ENCODE measurements at regions not wholly inside any gene's neighbourhood (a gene's known extent, or its start where the extent isn't known, plus 50 kb on each side); places are given as distances from the start of the nearest gene placed in this dataset.
"Not testable (repeated sequence)": the region's sequence is repeated elsewhere in the genome, so short reads cannot be mapped to it uniquely, and the experiment has no call there.

DNA sequence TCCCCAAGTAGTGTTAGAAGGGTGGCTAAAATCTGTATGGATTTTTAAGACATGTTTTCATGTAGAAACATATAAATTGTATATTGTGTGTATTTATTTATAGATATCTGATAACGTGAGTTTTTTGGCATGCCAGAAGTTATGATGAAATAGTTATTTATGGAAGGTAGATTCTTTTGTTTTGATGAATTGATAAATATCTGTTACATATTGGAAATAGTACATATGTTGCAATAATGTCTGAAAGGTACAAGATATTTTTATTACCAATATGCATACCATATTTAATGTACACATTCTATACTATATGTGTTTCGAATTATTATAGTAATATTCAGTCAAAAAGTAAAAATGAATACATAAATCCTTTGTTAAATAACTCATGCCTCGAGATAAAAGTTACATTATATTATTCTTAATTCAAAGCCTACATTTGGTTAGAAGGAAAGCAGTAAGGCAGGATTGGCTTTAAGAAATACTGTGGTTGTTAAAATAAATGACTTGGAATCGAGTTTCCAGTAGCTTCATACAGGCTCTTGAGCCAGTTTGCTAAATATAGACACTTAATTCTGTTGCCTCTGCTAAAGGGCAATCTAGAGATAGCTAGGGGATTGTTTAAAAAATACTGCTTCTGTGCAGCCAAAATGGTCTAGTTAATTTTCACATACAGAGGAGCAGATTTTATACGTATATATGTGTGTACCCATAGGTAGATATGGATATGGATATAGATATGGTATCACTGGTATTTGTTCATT lies 1175.1 kb upstream of the B3GALT2 start:
- Histone ChIP-seq H3K9me3 (ENCODE audit: control insufficient read depth in 1 of 2, low read length in 2 of 2) (no peaks in the 10 kb centered on the region), H3K4me1 (ENCODE audit: control insufficient read depth in 1 of 2, insufficient read depth in 2 of 2, low read length in 2 of 2) (no peaks in the 10 kb centered on the region), H3K27ac (ENCODE audit: low read length) (no peak overlapping the region), H3K27me3 (ENCODE audit: low read depth, low read length) (no peaks in the 10 kb centered on the region), H3K4me3 (ENCODE audit: low read depth in 1 of 2, low read length in 2 of 2) (no peak overlapping the region), H3K36me3 (ENCODE audit: control insufficient read depth in 1 of 2, insufficient read depth in 2 of 2, low read length in 2 of 2) (no peaks in the 10 kb centered on the region)

DNA sequence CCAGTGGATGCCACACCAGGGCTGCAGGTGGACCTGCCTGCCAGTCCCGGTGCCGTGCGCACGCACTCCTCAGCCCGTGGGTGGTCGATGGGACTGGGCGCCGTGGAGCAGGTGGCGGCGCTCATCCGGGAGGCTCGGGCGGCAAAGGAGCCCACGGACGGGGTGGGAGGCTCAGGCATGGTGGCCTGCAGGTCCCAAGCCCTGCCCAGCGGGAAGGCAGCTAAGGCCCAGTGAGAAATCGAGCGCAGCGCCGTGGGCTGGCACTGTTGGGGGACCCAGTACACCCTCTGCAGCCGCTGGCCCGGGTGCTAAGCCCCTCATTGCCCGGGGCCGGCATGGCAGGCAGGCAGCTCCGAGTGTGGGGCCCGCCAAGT lies 1171.8 kb upstream of the B3GALT2 start:
- H3K9me3 ChIP-seq (ENCODE audit: control insufficient read depth in 1 of 2, low read length in 2 of 2): no peaks in the 10 kb centered on the region

DNA sequence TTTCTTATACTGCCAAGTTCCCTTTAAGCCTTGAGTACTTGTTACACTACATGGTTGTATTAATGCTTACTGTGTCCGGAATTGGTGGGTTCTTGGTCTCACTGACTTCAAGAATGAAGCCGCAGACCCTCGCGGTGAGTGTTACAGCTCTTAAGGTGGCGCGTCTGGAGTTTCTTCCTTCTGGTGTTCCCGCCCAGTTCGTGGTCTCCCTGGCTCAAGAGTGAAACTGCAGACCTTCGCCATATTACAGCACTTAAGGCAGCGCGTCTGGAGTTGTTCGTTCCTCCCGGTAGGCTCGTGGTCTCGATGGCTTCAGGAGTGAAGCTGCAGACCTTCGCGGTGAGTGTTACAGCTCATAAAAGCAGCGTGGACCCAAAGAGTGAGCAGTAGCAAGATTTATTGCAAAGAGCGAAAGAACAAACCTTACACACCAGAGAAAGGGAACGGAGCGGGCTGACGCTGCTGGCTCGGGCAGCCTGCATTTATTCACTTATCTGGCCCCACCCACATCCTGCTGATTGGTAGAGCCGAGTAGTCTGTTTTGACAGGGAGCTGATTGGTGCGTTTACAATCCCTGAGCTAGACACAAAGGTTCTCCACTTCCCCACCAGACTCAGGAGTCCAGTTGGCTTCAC lies 1171.3 kb upstream of the B3GALT2 start:
- H3K4me3 ChIP-seq (ENCODE audit: low read depth in 1 of 2, low read length in 2 of 2); H3K36me3 ChIP-seq (ENCODE audit: control insufficient read depth in 1 of 2, insufficient read depth in 2 of 2, low read length in 2 of 2); H3K27me3 ChIP-seq (ENCODE audit: low read depth, low read length); H3K4me1 ChIP-seq (ENCODE audit: control insufficient read depth in 1 of 2, insufficient read depth in 2 of 2, low read length in 2 of 2); H3K27ac ChIP-seq (ENCODE audit: low read length); H3K9me3 ChIP-seq (ENCODE audit: control insufficient read depth in 1 of 2, low read length in 2 of 2): not testable (repeated sequence)

More for the DNA sequence above, 1171.8 kb upstream of the B3GALT2 start:
- no peaks in the 10 kb centered on the region for H3K36me3 ChIP-seq (ENCODE audit: control insufficient read depth in 1 of 2, insufficient read depth in 2 of 2, low read length in 2 of 2)
- no peak overlapping the region for H3K4me3 ChIP-seq (ENCODE audit: low read depth in 1 of 2, low read length in 2 of 2)
- no peak overlapping the region for H3K27ac ChIP-seq (ENCODE audit: low read length)
- H3K27me3 ChIP-seq (ENCODE audit: low read depth, low read length): no peaks in the 10 kb centered on the region
- no peaks in the 10 kb centered on the region for H3K4me1 ChIP-seq (ENCODE audit: control insufficient read depth in 1 of 2, insufficient read depth in 2 of 2, low read length in 2 of 2)

DNA sequence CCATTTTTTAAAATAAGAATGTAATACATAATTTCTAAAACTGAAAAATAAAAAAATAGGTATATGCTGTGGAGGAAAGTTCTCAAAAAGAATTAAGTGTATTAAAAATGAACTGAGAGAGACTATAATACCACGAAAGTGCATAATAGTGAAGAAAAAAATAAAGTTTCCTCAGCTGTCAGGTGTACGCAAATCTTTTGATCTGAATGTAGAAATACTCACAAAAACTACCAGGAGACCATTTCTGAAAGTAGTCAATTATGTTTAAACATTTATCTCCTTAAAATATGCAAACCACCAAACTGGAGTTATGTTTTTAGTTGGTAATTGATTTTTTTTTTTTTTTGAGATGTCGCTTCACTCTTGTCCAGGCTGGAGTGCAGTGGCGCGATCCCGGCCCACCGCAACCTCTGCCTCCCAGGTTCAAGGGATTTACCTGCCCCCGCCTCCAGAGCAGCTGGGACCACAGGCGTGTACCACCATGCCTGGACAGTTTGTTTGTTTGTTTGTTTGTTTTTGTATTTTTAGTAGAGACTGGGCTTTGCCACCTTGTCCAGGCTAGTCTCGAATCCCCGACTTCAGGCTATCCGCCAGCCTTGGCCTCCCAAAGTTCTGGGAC lies 1169.2 kb upstream of the B3GALT2 start:
- Histone ChIP-seq H3K4me3 (ENCODE audit: low read depth in 1 of 2, low read length in 2 of 2) (no peak overlapping the region), H3K9me3 (ENCODE audit: control insufficient read depth in 1 of 2, low read length in 2 of 2) (no peaks in the 10 kb centered on the region), H3K27me3 (ENCODE audit: low read depth, low read length) (no peaks in the 10 kb centered on the region), H3K4me1 (ENCODE audit: control insufficient read depth in 1 of 2, insufficient read depth in 2 of 2, low read length in 2 of 2) (no peaks in the 10 kb centered on the region), H3K27ac (ENCODE audit: low read length) (no peak overlapping the region), H3K36me3 (ENCODE audit: control insufficient read depth in 1 of 2, insufficient read depth in 2 of 2, low read length in 2 of 2) (no peaks in the 10 kb centered on the region)

GRCh38 chr1:194353121-194353520 lies 1166.7 kb upstream of the B3GALT2 start:
- no peaks in the 10 kb centered on the region for H3K36me3 ChIP-seq (ENCODE audit: control insufficient read depth in 1 of 2, insufficient read depth in 2 of 2, low read length in 2 of 2)
- no peaks in the 10 kb centered on the region for H3K9me3 ChIP-seq (ENCODE audit: control insufficient read depth in 1 of 2, low read length in 2 of 2)
- H3K4me3 ChIP-seq (ENCODE audit: low read depth in 1 of 2, low read length in 2 of 2): no peak overlapping the region

GRCh38 chr1:194347200-194347599 lies 1160.8 kb upstream of the B3GALT2 start:
- Histone ChIP-seq H3K27ac (ENCODE audit: low read length) (no peak overlapping the region), H3K4me1 (ENCODE audit: control insufficient read depth in 1 of 2, insufficient read depth in 2 of 2, low read length in 2 of 2) (no peaks in the 10 kb centered on the region), H3K4me3 (ENCODE audit: low read depth in 1 of 2, low read length in 2 of 2) (no peak overlapping the region), H3K9me3 (ENCODE audit: control insufficient read depth in 1 of 2, low read length in 2 of 2) (no peaks in the 10 kb centered on the region), H3K36me3 (ENCODE audit: control insufficient read depth in 1 of 2, insufficient read depth in 2 of 2, low read length in 2 of 2) (no peaks in the 10 kb centered on the region), H3K27me3 (ENCODE audit: low read depth, low read length) (no peaks in the 10 kb centered on the region)

More at GRCh38 chr1:194353121-194353520, 1166.7 kb upstream of the B3GALT2 start:
- H3K27me3 ChIP-seq (ENCODE audit: low read depth, low read length): no peaks in the 10 kb centered on the region
- H3K4me1 ChIP-seq (ENCODE audit: control insufficient read depth in 1 of 2, insufficient read depth in 2 of 2, low read length in 2 of 2): no peaks in the 10 kb centered on the region
- H3K27ac ChIP-seq (ENCODE audit: low read length): no peak overlapping the region

DNA sequence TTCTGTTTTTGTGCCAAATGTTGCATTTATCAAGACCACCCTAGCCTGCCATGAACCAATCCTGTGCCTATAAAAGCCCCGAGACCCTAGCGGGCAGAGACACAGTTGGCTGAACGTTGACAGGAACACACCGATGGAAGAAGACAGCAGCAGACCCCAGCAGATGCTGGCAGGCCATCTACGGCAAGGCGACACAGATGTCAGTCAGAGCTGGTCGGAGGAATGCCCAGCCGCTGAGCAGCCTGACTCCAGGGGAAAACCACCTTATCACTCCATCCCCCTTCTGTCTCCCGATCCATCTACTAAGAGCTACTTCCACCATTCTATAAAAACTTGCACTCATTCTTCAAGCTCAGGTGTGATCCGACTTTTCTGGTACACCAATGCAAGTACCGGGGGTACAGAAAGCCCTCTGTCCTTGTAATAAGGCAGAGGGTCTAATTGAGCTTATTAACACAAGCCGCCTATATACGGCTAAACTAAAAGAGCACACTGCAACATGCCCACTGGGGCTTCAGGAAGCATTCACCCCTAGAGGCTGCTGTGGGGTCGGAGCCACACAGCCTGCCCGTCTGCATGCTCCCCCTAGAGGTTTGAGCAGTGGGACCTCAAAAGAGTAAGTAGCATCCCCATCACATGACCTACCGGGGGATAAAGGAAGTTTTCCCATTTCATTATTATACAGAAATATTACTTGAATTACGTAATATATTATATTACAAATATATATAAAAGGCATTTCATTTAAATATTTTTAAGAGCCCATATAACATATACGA lies 1156.3 kb upstream of the B3GALT2 start:
- Histone ChIP-seq H3K9me3 (ENCODE audit: control insufficient read depth in 1 of 2, low read length in 2 of 2) (no peaks in the 10 kb centered on the region), H3K27me3 (ENCODE audit: low read depth, low read length) (no peaks in the 10 kb centered on the region), H3K4me3 (ENCODE audit: low read depth in 1 of 2, low read length in 2 of 2) (no peak overlapping the region), H3K36me3 (ENCODE audit: control insufficient read depth in 1 of 2, insufficient read depth in 2 of 2, low read length in 2 of 2) (no peaks in the 10 kb centered on the region), H3K27ac (ENCODE audit: low read length) (no peak overlapping the region), H3K4me1 (ENCODE audit: control insufficient read depth in 1 of 2, insufficient read depth in 2 of 2, low read length in 2 of 2) (no peaks in the 10 kb centered on the region)

DNA sequence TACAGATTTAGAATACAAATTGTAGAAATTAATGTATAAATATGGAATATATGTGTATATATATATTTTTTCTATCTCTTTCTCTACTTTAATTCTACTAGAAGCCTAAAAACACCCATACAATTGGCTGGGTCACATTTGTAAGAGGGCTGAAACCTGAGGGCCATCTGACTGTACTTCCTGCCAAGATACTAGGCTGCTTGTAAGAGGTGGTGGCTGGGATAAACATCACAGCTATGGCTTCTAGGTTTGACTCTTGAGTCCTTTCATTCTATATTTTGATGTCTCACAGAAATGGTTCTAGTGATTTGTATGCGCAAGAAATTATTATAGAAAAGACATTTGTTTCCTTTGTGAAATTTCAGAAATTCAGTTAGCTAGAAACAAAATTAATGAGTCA lies 1155.2 kb upstream of the B3GALT2 start:
- no peak overlapping the region for H3K4me3 ChIP-seq (ENCODE audit: low read depth in 1 of 2, low read length in 2 of 2)
- H3K36me3 ChIP-seq (ENCODE audit: control insufficient read depth in 1 of 2, insufficient read depth in 2 of 2, low read length in 2 of 2): no peaks in the 10 kb centered on the region
- no peaks in the 10 kb centered on the region for H3K4me1 ChIP-seq (ENCODE audit: control insufficient read depth in 1 of 2, insufficient read depth in 2 of 2, low read length in 2 of 2)
- H3K27ac ChIP-seq (ENCODE audit: low read length): no peak overlapping the region
- no peaks in the 10 kb centered on the region for H3K9me3 ChIP-seq (ENCODE audit: control insufficient read depth in 1 of 2, low read length in 2 of 2)
- H3K27me3 ChIP-seq (ENCODE audit: low read depth, low read length): no peaks in the 10 kb centered on the region

- Histone ChIP-seq H3K9me3 (ENCODE audit: control insufficient read depth in 1 of 2, low read length in 2 of 2) (no peaks in the 10 kb centered on the region), H3K4me1 (ENCODE audit: control insufficient read depth in 1 of 2, insufficient read depth in 2 of 2, low read length in 2 of 2) (no peaks in the 10 kb centered on the region), H3K36me3 (ENCODE audit: control insufficient read depth in 1 of 2, insufficient read depth in 2 of 2, low read length in 2 of 2) (no peaks in the 10 kb centered on the region), H3K27ac (ENCODE audit: low read length) (no peak overlapping the region), H3K4me3 (ENCODE audit: low read depth in 1 of 2, low read length in 2 of 2) (no peak overlapping the region), H3K27me3 (ENCODE audit: low read depth, low read length) (no peaks in the 10 kb centered on the region)
Observed at GRCh38 chr1:194339471-194339870, 1153.1 kb upstream of the B3GALT2 start.

- Histone ChIP-seq H3K27me3 (ENCODE audit: low read depth, low read length) (no peaks in the 10 kb centered on the region), H3K36me3 (ENCODE audit: control insufficient read depth in 1 of 2, insufficient read depth in 2 of 2, low read length in 2 of 2) (no peaks in the 10 kb centered on the region), H3K27ac (ENCODE audit: low read length) (no peak overlapping the region), H3K9me3 (ENCODE audit: control insufficient read depth in 1 of 2, low read length in 2 of 2) (no peaks in the 10 kb centered on the region), H3K4me3 (ENCODE audit: low read depth in 1 of 2, low read length in 2 of 2) (no peak overlapping the region), H3K4me1 (ENCODE audit: control insufficient read depth in 1 of 2, insufficient read depth in 2 of 2, low read length in 2 of 2) (no peaks in the 10 kb centered on the region)
Observed at GRCh38 chr1:194338241-194338948, 1152.0 kb upstream of the B3GALT2 start.

DNA sequence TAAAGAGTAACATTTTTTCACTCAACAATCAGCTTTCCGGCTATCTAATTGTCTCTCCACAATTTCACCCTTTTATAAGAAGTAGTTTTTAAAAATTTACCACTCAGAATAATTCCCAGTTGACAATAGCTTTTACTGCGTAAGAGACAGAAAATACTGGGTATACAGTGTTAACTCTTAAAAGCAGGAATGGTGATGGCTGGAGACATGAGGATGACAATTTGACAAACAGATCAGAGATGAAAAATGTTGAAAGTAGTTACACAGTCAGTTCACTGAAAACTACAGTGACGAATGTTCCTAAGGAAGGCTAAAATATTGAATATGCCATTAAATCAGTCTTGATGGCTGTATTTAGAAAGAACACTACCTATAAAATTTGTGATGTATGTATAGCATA lies 1146.8 kb upstream of the B3GALT2 start:
- H3K4me3 ChIP-seq (ENCODE audit: low read depth in 1 of 2, low read length in 2 of 2): no peak overlapping the region
- no peaks in the 10 kb centered on the region for H3K36me3 ChIP-seq (ENCODE audit: control insufficient read depth in 1 of 2, insufficient read depth in 2 of 2, low read length in 2 of 2)
- H3K4me1 ChIP-seq (ENCODE audit: control insufficient read depth in 1 of 2, insufficient read depth in 2 of 2, low read length in 2 of 2): no peaks in the 10 kb centered on the region
- H3K27ac ChIP-seq (ENCODE audit: low read length): no peak overlapping the region
- H3K9me3 ChIP-seq (ENCODE audit: control insufficient read depth in 1 of 2, low read length in 2 of 2): no peaks in the 10 kb centered on the region
- no peaks in the 10 kb centered on the region for H3K27me3 ChIP-seq (ENCODE audit: low read depth, low read length)
